NCI-H446 (cell line): ENCODE measurements at regions not wholly inside any gene's neighbourhood (a gene's known extent, or its start where the extent isn't known, plus 50 kb on each side); places are given as distances from the start of the nearest gene placed in this dataset.
"Not testable (repeated sequence)": the region's sequence is repeated elsewhere in the genome, so short reads cannot be mapped to it uniquely, and the experiment has no call there.

Experiments used
- DNase-seq, 2 experiments: peaks; one replicate each; lab custom pipeline; 2025; lab: John Stamatoyannopoulos, UW

DNA sequence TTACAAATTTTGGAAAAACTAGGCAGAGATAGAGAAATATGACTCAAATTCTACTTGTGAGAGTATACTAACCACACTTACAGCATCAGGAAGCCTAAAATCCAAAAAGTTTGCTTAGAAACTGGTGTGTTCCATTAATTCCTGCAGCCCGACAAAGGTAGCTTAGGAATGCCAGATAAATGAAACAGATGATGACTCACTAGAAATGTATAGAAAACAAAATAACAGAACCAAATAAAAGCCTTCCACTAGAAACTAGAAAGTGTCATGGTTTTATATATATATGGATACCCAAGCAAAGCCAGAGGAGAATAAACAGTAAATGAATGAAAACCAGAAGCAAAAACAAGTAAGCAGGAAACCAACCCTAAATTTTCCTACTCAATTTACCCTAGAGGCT lies 272.2 kb upstream of the PRDM9 start:
- no peak for DNase-seq

DNA sequence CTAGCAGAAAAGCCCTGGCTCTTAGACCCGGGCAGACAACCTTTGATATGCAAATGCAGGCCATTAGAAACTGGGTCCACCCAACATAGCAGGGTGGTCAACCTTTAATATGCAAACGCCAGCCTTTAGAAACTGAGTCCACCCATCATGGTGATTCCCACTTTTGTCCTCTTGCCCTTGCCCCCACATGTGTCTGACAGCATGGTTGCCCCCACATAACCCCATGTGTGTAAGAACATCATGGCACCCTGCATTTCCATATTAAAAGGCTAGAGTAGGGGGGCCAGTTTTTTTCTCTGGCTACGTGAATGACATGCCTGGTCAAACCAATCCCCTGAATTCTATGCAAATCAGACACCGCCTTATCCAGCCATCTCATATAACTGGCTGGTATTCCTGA lies 273.2 kb upstream of the PRDM9 start:
- no peak for DNase-seq

DNA sequence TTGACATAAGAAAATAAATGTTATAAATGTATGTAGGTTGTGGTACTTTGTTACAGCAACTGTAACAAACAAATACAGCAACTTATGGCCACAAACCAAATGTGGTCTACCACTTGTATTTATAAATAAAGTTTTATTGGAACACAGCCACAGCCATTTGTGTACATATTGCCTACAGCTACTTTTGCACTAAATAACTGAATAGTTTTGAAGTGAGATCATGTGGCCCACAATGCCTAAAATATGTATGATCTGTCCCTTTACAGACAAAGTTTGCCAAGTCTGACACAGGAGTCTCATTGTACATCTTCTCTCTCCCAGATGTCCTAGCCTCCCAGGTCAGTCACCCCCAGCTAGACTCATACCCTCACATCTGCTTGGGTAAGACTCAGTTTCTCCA lies 283.6 kb upstream of the PRDM9 start:
- DNase-seq, result no peak

DNA sequence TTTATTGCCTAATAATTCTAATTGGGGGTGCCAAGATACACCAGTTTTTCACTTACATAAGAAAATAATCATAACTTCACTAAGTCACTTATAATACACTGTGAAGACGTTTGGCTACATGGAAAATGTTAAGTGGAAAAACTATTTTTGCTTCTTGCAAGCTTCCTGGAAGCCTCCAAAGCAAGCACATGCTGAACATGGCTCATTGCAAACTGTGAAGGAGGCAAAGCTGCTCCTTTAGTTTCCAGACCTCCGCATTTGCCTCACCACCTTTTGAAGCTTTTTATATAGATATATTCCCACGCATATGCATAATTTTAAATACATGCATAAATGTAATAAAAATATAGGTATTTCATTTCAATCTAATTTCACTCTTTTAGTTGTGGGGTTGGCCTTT lies 285.6 kb upstream of the PRDM9 start:
- no peak for DNase-seq

DNA sequence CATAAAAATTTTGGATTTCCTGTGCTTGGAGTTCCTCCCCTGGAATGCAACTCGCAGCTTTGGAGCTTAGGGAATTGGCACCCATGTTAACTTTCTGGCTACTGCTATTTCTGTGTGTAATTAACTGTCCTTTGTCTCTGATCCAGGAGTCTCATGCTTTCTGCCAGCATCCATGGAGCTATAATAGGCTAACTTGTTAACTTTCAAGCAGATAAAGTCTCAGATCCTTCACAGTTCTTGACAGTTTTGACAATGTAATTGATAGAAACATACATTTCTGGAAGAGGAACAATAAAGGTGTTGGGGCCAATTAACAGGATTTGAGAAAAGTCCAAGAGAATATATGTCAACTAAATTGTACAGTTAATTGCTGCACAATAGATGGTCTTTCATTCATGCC lies 290.2 kb upstream of the PRDM9 start:
- DNase-seq, result peak; percentile 60 to 63

DNA sequence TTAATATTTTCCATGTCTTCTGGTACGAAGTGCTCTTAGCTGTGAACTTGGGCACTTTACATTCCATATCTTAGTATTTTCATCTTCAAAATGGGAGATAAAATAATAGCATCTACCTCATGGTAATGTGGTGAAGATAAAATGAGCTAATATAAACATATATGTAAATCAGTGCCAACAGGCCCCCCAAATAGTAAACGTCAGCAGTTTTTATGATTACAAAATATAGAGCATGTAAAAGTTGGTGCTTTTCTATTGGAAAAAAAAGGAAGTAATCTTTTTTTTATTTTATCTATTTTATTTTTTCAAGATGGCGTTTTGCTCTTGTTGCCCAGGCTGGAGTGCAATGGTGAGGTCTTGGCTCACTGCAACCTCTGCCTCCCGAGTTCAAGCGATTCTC lies 291.1 kb upstream of the PRDM9 start:
- DNase-seq, result no peak

DNA sequence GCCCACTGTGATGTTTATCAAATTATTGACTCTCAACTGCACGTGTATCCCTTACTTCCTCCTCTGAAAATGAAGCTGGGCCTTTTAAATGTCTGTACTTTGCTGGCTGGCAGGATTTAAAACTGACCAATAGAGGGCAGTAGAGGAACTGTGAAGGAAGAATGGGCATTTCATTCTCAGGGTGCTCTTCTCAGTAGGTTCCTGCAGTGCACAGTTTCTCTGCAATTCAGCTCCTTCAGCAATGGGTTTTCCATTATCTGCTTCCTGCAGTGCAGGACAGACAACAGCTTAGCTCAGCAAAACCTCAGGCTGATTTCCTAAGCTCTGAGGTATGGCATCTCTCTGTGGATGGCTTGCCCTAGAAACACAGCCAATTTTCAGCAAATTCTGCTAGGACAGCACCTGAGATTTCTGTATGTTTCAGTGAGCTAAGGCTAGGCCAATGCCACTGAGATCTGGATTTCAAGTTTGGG lies 298.4 kb upstream of the PRDM9 start:
- DNase-seq, result peak; percentile 85 to 98

DNA sequence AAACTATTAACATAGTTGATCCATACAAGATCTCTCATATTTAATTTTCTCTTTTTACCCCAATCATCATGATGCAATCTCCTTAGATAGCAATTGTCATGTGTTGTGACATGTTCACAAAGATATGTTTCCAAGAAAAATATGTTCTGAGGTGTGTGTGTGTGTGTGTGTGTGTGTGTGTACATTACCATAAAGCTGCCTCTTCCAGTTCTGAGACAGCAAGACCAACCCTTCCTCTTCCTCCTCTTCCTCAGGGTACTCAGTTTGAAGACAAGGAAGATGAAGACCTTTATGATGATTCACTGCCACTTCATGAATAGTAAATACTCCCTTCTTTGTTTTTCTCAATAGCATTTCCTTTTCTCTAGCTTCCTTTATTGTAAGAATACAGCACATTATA lies 303.3 kb upstream of the PRDM9 start:
- DNase-seq, result no peak

DNA sequence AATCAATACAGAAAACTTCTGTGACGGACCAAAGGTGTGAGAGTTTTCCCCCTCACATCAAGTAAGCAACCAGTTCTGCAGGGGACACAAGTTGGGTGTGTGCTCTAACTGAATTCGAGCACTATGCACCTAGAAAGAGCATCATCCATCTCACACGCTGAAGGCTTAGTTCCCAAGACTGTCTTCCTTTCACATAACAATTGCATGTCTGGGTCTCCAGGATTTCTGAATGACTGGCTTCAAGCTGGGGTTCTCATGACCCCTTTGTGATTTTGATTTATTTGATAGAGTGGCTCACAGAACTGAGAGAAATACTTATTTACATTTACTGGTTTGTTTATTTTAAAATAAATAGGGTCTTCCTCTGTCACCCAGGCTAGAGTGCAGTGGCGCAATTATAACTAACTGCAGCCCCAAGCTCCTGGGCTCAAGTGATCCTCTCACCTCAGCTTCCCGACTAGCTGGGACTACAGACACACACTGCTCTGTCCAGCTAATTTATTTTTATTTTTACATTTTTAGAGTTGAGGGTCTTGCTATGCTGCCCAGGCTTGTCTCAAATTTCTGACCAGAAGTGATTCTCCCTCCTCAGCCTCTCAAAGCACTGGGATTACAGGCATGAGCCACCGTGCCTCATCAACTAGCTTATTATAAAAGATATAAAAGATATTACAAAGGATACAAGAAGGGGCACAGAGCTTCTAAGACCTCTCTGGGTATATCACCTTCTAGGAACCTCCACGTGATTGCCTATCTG lies 316.7 kb upstream of the CDH12 start:
- DNase-seq, result no peak

DNA sequence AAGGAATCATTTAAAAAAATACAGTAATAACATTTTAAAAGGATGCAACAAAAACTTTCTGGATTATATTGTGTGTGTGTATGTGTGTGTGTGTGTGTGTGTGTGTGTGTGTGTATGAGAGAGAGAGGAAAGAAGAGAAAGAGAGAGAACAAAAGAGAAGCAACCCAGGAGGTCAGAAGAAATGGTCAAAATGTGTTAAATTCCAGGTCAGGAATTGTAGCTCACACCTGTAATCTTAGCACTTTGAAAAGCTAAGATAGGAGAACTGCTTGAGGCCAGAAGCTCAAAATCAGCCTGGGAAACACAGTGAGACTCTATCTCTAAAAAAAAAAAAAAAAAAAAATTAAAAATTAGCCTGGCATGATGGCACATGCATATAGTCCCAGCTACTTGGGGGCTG lies 311.8 kb upstream of the CDH12 start:
- no peak for DNase-seq

DNA sequence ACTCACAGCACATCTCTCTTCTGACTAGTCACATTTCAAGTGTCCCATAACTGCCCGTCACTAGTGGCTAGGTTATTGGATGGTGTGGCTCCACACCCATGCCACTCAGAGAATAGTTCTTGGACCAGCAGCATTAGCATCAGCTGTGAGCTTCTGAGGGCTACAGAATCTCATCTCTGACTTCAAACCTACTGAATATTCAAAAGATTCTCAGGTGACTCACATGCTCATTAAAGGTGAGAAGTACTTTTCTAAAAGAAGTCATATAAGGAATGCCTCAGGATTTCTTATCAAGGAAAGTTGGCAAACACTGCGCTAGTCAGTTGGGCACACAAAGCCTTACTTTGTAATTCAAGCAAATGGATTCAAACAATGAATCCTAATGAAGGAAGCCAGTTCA lies 305.0 kb upstream of the CDH12 start:
- no peak for DNase-seq

DNA sequence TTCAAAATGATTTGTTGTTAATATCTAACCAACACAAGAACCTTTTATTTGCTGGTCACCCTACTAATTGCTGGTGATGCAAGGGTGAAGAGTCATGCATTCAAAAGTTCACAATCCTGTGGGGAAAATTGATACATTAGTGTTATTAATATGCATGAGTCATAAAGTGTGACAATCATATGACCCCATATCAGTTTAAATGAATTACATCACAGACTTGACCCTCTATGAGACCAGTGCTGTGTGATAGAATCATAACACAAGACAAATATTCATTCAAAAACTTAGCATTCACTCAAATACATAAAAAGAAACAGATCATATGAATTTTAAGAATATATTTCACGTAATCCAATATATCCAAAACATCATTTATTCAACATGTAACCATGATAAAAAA lies 304.6 kb upstream of the CDH12 start:
- no peak for DNase-seq

DNA sequence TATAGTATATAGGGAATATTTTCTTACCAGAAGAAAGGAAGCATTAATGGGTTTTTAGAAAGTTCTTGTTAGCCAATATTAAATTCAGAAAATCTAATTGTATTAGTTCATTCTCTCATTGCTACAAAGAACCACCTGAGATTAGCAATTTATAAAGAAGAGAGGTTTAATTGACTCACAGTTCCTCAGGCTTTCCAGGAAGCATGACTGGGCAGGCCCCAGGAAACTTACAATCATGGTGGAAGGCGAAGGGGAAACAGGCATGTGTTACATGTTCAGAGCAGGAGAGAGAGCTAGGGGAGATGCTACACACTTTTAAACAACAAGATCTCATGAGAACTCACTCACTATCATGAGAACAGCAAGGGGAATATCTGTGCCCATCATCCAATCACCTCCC lies 304.0 kb upstream of the CDH12 start:
- DNase-seq, result no peak

DNA sequence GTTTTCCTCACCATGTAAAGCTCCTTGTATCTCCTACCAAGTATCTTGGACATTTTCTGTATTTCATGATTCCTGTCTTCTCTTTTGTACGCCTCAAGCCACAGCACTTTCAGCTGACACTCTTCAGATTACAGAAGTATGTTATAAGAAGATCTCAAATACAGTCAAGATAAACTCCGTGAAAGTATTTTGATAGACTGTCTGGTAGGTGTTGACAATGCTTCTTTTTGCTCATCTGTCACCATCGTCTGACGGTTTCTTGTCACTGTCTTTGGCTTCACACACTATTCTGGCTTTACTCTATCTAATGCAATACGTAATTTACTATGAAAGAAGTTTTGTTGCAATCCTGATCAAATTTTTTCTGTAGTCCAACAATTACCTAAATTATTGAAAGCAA lies 294.5 kb upstream of the CDH12 start:
- DNase-seq, result no peak

DNA sequence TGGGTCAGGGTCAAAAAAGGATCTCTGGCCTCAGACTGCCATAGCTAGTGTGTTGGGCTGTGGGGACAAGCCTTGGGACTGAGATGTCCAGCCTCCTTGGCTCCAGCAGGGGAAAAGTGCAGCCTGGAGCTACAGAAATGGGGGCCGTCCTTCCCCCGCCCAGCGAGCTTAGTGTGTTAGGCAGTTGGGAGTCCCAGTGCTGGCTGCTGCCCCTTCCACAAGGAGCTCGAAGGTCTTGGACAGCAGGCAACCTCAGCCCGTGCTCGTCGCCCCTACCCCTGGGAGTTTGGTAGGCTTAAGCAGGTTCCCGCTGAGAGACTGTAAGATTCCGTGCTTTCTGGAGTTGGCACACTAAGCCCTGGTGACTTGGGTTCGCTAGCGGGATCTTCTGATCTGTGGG lies 293.0 kb upstream of the CDH12 start:
- DNase-seq, result no peak

DNA sequence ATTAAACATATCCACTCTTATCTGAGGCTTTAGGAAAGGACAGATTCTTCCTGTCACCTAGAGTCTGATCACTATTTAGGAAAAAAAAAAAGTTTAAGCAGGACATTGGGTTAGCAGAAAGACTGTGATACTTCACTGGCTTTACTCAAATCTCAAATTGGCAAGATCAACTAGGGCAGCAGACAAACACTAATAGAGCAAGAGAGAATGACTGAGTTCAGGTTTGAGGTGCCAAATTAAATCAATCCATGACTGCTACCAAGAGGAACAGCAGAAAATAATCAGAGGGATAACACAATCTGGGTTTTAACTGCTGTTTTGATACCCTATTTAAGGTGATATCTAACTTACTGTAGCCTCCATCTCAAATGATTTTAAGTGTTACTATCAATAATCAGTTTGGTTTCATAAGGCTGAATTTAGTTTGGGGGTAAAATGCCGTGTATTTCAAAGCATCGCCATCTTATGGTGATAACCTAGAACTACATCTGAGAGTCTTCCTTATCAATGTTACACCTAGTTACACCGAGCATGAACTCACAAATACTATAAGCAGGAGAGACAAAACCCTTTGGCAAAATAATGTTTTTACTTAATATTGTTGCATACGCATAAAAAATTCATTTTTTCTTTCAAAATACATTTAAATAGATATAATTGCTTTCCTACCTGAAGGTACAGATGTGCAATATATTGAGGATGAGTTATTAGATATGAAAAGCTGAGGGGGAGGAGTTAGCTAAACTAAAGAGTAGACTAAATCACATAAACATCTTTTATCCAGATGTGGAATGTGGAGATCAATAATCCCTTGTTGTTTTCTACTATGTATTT lies 286.4 kb upstream of the CDH12 start:
- peak; percentile 30 to 69 for DNase-seq

DNA sequence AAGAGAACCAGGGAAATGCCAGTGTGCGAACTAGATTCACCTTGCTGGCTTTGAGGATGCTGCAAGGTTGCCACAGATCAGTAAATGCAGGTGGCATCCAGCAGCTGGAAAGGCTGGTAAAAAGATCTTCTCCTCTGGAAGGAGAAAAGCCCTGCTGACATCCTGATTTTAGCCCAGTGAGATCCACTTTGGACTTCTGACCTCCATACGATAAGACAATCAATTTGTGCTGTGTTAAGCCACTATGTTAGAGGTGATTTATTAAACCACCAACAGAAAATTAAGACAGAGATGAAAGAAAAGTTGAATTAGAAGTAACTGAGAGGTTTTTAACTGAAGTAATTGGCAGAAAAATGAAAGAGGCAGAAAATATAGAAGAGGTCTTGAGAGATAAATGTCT lies 283.8 kb upstream of the CDH12 start:
- no peak for DNase-seq

DNA sequence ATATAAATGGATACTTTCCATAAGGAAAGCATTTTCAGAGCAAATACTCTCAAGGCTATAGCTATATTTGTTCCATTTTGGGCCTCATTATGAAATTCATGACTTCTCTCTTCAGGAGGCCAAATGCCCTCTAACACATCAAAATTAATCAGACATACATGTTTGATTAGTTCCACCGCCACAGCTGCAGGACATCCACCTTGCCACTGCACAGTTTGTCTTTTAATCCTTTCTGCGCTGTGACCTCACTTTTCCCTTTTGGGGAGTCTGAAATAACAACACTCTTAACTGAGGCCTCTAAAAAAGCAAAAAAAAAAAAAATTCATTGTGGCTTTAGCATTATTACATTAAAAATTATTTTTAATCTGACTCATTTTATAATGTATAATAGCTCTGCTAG lies 279.1 kb upstream of the CDH12 start:
- no peak for DNase-seq

DNA sequence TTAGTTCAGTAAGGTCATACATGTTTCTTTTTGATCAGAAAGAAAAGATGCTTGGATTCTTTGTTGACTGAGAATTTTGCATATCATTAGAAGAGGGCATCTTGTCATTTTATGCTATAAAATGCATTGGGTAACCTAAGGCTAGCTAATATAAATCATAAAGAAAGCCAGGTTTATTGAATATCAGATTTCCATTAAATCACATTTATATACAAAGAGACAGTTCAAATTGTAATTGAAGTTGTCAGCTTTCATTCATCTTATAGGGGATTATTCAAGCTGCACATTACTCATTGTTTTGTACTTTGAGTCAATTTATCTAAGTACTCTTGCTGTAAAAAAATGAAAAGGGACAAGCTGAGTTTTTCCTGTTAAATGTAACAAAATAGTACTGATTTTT lies 259.1 kb upstream of the CDH12 start:
- no peak for DNase-seq

DNA sequence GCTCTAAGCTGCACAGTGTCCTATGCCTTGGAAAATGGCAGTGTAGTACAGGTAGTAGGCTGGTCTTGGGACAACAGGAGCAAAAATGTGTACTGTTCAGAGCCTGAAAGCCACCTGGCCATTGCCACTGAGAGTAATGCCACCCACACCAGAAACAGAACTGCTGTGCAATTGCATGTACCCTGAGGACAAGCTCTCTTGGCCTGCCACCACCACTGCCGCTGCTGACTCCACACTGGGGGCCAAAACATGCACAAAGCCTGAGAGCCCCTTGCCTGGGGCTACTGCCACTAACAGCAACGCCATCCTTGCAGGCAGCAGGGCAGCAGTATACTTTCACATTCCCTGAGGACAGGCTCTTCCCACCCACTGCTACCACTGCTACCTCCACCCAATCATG lies 251.9 kb upstream of the CDH12 start:
- DNase-seq, result no peak

DNA sequence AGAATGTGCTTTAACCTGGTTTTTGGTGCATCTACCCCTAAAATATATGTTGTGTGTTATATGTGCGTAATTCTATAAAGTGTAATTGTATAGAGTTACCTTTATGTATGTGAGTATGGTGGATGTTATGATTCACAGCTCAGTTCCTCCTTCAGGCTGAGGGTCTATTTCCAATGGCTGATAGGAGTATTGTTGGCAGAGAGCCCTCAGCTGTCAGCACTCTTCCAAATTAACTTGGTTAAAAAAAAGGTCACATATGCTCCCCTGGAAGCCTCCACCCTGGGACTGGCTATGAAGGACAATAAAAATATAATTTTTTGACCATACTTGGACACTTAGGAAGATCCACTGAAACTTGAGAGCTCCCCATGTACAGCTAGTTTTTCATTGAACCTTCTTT lies 250.4 kb upstream of the CDH12 start:
- peak; percentile 54 to 91 for DNase-seq

DNA sequence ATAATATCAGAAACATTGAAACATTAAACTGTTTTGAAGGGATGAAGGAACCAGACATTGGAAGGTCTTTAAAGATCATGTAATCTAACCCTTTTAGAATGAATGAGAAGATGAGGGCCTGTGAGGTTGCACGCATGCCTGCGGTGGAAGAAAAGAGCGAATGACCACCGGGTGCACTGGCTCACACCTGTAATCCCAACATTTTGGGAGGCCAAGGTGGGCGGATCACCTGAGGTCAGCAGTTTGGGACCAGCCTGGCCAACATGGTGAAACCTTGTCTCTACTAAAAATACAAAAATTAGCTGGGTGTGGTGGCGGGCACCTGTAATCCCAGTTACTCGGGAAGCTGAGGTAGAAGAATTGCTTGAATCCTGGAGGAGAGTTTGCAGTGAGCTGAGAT lies 242.3 kb upstream of the CDH12 start:
- not testable (repeated sequence) for DNase-seq

DNA sequence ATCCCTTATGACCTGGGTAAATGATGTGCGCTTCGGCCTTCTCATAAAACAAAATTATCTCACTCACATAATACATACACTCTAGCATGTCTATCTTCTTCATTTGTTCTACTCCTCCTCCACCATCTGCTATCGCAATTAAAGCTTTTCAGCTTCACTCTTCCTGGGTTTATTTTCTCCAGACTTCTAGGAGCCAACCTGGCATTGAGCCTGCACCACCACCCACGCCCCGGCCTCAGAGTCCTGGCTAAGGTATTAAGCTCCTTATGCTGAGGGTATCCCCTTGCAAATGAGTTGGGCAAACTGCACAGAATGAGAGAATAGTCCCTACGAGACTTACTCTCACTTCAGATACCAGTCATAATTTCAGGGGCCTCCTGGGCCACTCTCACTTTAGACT lies 236.1 kb upstream of the CDH12 start:
- DNase-seq, result peak; percentile 75 to 94

DNA sequence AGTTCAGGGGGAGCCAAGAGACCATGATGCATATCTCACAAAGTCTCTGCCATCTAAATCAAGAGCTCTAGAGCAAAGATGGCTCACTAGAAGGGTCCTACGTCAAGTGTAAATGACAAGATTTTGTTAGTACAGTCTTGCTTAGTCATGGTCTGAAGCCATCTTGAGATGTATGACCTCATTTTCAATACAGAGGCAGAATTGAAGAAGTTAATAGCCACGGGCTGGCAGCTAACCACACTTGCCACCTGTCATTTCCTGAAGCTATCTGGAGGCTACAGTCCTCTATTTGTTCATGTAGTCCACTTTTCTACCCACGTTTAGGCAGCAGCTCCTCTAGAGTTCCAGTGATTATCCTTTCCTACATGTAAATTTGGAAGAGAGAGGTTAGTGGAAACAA lies 231.7 kb upstream of the CDH12 start:
- DNase-seq, result peak; percentile 14 to 33
